Suprapubic skin (tissue), 3 donors: ENCODE measurements at regions not wholly inside any gene's neighbourhood (a gene's known extent, or its start where the extent isn't known, plus 50 kb on each side); places are given as distances from the start of the nearest gene placed in this dataset.

Source experiments
- CTCF ChIP-seq, 2 donors: fragments of 200-600 bp in 1 of 2; fragments of 450-650 bp in 1 of 2; sonication (generic) in 1 of 2; IDR thresholded peaks; one replicate each; pipeline ENCODE4 v1.5.1; 2016 to 2019; ENCODE audit warnings: antibody characterized with exemption in 2 of 2, mild to moderate bottlenecking in 1 of 2, moderate library complexity in 1 of 2
- POLR2AphosphoS5 ChIP-seq, 3 donors: sonication (generic); formaldehyde crosslinking; IDR thresholded peaks; one replicate each; pipeline ENCODE4 v1.6.1; 2017; ENCODE audit warnings: antibody characterized with exemption in 3 of 3

DNA sequence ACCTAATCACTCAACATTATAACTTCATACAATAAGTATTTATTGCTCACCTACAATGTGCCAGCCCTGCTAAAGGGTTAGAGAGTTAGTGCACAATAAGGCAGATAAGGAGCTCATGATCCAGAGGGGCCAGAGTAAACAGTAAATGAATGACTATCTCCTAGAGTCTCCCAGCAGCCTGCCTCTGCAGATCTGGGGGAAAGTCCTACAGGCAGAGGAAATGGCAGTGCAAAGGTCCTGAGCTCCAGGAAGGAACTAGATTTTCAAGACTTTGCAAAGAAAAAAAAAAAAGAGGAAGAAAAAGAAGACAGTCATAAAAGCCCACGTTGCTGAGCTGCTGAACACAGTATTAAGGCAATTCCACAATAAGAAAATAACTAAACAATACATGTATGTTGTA lies 160.1 kb downstream of the SIM1 start:
- TF ChIP-seq CTCF (IDR thresholded peaks at IDR 0.05), result no peak
- no peak for TF ChIP-seq POLR2AphosphoS5 (IDR thresholded peaks at IDR 0.05)
